ENCODE measurements at regions not wholly inside any gene's neighbourhood (a gene's known extent, or its start where the extent isn't known, plus 50 kb on each side); places are given as distances from the start of the nearest gene placed in this dataset.

- ChIA-PET POLR2A (no interaction called here), CTCF (no interaction called here)
- no peak for TF ChIP-seq L3MBTL2 (conservative IDR thresholded peaks at IDR 0.05)
- no peak for DNase-seq (ENCODE audit: extremely low spot score)
These were observed 371.3 kb upstream of the TNP1 start for GRCh38 chr2:217231212-217231611.

DNA sequence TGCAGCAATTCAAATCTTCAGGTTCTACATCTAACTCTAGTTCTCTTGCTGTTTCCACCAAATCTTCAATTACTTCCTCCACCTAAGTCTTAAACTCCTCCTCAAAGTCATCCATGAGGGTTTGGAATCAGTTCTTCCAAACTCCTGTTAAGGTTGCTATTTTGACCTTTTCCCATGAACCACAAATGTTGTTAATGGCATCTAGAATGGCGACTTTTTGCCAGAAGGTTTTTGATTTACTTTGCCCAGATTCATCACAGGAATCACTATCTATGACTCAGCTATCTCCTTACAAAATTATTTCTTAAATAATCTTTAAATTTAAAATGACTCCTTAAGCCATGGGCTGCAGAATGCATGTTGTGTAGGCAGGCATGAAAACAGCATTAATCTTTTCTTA lies 368.9 kb upstream of the TNP1 start:
- no peak for DNase-seq (ENCODE audit: extremely low spot score)
- ChIA-PET CTCF (no interaction called here), POLR2A (no interaction called here)
- TF ChIP-seq FOXA1 (IDR thresholded peaks at IDR 0.05) (no peak), L3MBTL2 (conservative IDR thresholded peaks at IDR 0.05) (no peak), ZNF384 (IDR thresholded peaks at IDR 0.05) (no peak), FOXK2 (IDR thresholded peaks at IDR 0.05) (no peak)
- TF ChIP-seq, protein P1, sequence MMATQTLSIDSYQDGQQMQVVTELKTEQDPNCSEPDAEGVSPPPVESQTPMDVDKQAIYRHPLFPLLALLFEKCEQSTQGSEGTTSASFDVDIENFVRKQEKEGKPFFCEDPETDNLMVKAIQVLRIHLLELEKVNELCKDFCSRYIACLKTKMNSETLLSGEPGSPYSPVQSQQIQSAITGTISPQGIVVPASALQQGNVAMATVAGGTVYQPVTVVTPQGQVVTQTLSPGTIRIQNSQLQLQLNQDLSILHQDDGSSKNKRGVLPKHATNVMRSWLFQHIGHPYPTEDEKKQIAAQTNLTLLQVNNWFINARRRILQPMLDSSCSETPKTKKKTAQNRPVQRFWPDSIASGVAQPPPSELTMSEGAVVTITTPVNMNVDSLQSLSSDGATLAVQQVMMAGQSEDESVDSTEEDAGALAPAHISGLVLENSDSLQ (IDR thresholded peaks at IDR 0.05) = no peak

DNA sequence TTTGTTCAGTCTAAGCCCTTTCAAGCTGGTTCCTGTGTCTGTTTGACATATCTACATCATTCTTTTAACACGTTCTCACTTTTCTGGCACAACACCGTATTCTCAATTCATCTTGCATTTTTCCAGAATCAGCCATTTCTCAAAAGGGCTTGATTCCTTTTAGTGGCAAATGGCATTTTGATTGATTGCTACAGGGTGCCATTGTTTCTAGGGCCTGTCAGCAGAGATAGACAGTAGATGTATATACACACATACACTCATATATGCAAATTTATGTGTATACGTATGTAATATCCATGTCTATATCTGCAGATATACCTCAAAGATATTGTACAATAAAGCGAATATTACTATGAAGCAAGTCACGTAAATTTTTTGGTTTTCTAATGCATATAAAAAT lies 367.9 kb upstream of the TNP1 start:
- no peak for DNase-seq (ENCODE audit: extremely low spot score)
- POLR2A ChIA-PET = no interaction called here
- no peak for TF ChIP-seq FOXA1 (IDR thresholded peaks at IDR 0.05)
- TF ChIP-seq HDGF (IDR thresholded peaks at IDR 0.05; ENCODE audit: borderline replicate concordance) = no peak
- TF ChIP-seq SP1 (IDR thresholded peaks at IDR 0.05) = no peak
- TF ChIP-seq CTBP1 (IDR thresholded peaks at IDR 0.05; ENCODE audit: borderline replicate concordance) = no peak
- CTCF ChIA-PET = no interaction called here

GRCh38 chr2:217225596-217225995 lies 365.7 kb upstream of the TNP1 start:
- TF ChIP-seq ELF4 (IDR thresholded peaks at IDR 0.05) = no peak
- no peak for TF ChIP-seq LEF1 (IDR thresholded peaks at IDR 0.05; ENCODE audit: borderline replicate concordance)
- no peak for TF ChIP-seq TARDBP (IDR thresholded peaks at IDR 0.05)
- no peak for TF ChIP-seq SUZ12 (IDR thresholded peaks at IDR 0.05)
- no peak for TF ChIP-seq BHLHE40 (IDR thresholded peaks at IDR 0.05; ENCODE audit: borderline replicate concordance)
- TF ChIP-seq FOXM1 (IDR thresholded peaks at IDR 0.05; ENCODE audit: borderline replicate concordance) = no peak
- no peak for TF ChIP-seq SP1 (IDR thresholded peaks at IDR 0.05)
- no peak for TF ChIP-seq FOXK2 (IDR thresholded peaks at IDR 0.05)
- CTCF ChIA-PET = no interaction called here
- no peak for DNase-seq (ENCODE audit: extremely low spot score)
- POLR2A ChIA-PET = no interaction called here

- TF ChIP-seq BHLHE40 (IDR thresholded peaks at IDR 0.05; ENCODE audit: borderline replicate concordance) (no peak), FOXK2 (IDR thresholded peaks at IDR 0.05) (no peak), L3MBTL2 (conservative IDR thresholded peaks at IDR 0.05) (no peak), FOXM1 (IDR thresholded peaks at IDR 0.05; ENCODE audit: borderline replicate concordance) (no peak), ELF4 (IDR thresholded peaks at IDR 0.05) (no peak), SUZ12 (IDR thresholded peaks at IDR 0.05) (no peak), SP1 (IDR thresholded peaks at IDR 0.05) (no peak), TARDBP (IDR thresholded peaks at IDR 0.05) (no peak), HDGF (IDR thresholded peaks at IDR 0.05; ENCODE audit: borderline replicate concordance) (no peak), ARNT (IDR thresholded peaks at IDR 0.05) (no peak), CTBP1 (IDR thresholded peaks at IDR 0.05; ENCODE audit: borderline replicate concordance) (no peak), LEF1 (IDR thresholded peaks at IDR 0.05; ENCODE audit: borderline replicate concordance) (no peak), ZNF384 (IDR thresholded peaks at IDR 0.05) (no peak)
- TF ChIP-seq, protein P1 (IDR thresholded peaks at IDR 0.05) = no peak
- ChIA-PET POLR2A (no interaction called here), CTCF (interaction anchor here (0.6 kb wide), 1 partner anchor 81 kb away, joined by 9 read pairs; no protein-coding TSS in a partner anchor)
- no peak for DNase-seq (ENCODE audit: extremely low spot score)
These were observed 363.5 kb upstream of the TNP1 start for GRCh38 chr2:217223222-217223930.

- ChIA-PET CTCF (no interaction called here), POLR2A (no interaction called here)
- TF ChIP-seq BHLHE40 (IDR thresholded peaks at IDR 0.05; ENCODE audit: borderline replicate concordance) (no peak), ELF4 (IDR thresholded peaks at IDR 0.05) (no peak), LEF1 (IDR thresholded peaks at IDR 0.05; ENCODE audit: borderline replicate concordance) (no peak), ARNT (IDR thresholded peaks at IDR 0.05) (no peak), FOXA1 (IDR thresholded peaks at IDR 0.05) (no peak)
- no peak for DNase-seq (ENCODE audit: extremely low spot score)
These were observed 362.5 kb upstream of the TNP1 start for GRCh38 chr2:217222309-217222910.

DNA sequence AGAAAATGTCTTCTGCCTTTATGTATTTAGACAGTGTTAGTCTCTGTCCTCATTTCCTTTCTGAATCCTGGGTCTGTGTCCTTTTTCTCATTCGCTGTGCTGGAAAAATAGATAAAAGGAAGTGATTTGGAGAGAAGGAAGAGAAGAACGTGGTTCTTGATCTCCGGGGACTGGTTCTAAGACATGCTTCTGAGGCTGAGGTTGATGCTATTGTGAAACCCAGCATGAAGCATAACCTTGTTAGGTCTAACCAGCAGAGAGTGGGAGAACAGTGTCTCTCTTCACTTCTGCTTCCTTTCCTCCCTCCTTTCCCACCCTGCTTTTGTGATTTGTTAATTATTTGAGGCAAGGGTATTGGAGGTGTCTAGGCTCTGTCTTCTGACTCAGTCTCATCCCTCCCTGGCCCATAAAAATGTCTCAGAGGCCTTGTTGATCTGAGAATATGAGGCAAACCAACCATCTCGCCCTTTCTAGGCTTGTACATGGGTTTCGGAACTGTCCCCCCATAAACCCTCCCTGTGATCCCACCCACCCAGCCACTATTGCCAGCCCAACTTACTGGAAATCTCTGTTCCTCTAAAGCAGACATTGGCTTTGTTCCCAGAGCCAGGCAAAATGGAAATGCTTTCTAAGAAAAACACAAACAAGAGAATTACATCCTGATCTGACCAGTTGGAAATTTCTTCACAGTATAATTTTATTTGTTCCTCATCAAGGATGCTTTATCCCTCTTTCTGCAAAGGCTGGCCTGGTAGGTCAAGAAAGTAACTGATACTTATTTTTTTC lies 360.6 kb upstream of the TNP1 start:
- DNase-seq (ENCODE audit: extremely low spot score) = no peak
- ChIA-PET CTCF (no interaction called here), POLR2A (no interaction called here)
- TF ChIP-seq ARNT (IDR thresholded peaks at IDR 0.05) = no peak
- no peak for TF ChIP-seq FOXK2 (IDR thresholded peaks at IDR 0.05)
- TF ChIP-seq, protein P1 (IDR thresholded peaks at IDR 0.05) = no peak

Measured in HEK293T (cell line).